ENCODE measurements at regions not wholly inside any gene's neighbourhood (a gene's known extent, or its start where the extent isn't known, plus 50 kb on each side); places are given as distances from the start of the nearest gene placed in this dataset.

DNA sequence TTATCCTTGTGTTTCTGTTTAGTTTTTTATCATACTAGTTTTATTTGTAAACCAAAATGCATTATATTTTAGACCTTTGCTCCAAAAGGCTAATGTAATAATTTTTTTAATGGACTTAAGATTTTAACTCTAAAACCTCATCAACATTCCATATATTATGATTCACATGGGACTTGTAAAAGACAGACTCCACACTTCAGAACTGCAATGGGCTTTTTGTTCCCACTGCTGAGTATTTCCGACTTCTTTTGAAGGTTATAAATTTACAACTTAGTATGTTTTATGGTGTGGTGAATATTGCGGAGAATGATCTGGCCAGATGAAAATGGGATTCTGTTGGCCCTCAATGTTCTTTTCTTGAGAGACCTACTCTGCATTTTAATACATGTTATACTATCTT, 678.5 kb downstream of the USP25 start:
- no peak overlapping the region for H3K9ac ChIP-seq (ENCODE audit: low read length)
- no peak overlapping the region for H3K4me3 ChIP-seq (ENCODE audit: low read length)
- H2AFZ ChIP-seq (ENCODE audit: low read depth, low read length) = no peak overlapping the region

DNA sequence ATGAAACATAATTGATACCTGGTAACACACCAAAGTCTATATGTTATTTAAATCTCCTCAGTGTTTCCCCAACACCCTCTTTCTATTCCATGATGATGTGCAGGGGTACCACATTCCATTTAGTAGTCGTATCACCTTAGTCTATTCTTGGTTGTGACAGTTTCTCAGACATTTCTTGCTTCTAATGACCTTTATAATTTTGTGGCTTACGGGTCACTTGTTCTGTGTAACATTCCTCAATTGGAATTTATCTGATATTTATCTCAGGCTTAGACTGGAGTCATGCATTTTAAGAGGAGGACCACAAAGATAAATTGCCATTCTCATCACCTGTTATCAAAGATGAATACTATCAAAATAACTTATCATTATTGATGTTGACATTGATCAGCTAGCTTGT, 679.6 kb downstream of the USP25 start:
- no peaks in the 10 kb centered on the region for H3K27me3 ChIP-seq (ENCODE audit: low read depth, low read length)
- no peak overlapping the region for H3K4me3 ChIP-seq (ENCODE audit: low read length)
- H3K9ac ChIP-seq (ENCODE audit: low read length) = no peak overlapping the region
- no peaks in the 10 kb centered on the region for H3K79me2 ChIP-seq (ENCODE audit: low read length)
- H3K4me1 ChIP-seq (ENCODE audit: low read length) = no peaks in the 10 kb centered on the region
- no peaks in the 10 kb centered on the region for H4K20me1 ChIP-seq (ENCODE audit: insufficient read depth, low read length)
- H3K36me3 ChIP-seq (replicated peaks; ENCODE audit: low read depth, low read length) = no peaks in the 10 kb centered on the region
- H3K4me2 ChIP-seq (ENCODE audit: low read length) = no peak overlapping the region
- H3K27ac ChIP-seq (ENCODE audit: low read length) = no peak overlapping the region
- no peak overlapping the region for H2AFZ ChIP-seq (ENCODE audit: low read depth, low read length)
- TF ChIP-seq, protein P1, sequence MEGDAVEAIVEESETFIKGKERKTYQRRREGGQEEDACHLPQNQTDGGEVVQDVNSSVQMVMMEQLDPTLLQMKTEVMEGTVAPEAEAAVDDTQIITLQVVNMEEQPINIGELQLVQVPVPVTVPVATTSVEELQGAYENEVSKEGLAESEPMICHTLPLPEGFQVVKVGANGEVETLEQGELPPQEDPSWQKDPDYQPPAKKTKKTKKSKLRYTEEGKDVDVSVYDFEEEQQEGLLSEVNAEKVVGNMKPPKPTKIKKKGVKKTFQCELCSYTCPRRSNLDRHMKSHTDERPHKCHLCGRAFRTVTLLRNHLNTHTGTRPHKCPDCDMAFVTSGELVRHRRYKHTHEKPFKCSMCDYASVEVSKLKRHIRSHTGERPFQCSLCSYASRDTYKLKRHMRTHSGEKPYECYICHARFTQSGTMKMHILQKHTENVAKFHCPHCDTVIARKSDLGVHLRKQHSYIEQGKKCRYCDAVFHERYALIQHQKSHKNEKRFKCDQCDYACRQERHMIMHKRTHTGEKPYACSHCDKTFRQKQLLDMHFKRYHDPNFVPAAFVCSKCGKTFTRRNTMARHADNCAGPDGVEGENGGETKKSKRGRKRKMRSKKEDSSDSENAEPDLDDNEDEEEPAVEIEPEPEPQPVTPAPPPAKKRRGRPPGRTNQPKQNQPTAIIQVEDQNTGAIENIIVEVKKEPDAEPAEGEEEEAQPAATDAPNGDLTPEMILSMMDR (IDR thresholded peaks at IDR 0.05; ENCODE audit: low read depth, low read length) = no peak
- TF ChIP-seq EZH2phosphoT487 (IDR thresholded peaks at IDR 0.05; ENCODE audit: low read depth) = no peak
- no peaks in the 10 kb centered on the region for H3K9me3 ChIP-seq (ENCODE audit: insufficient read depth, low read length)

More for the DNA sequence above, 678.5 kb downstream of the USP25 start:
- H3K79me2 ChIP-seq (ENCODE audit: low read length) = no peaks in the 10 kb centered on the region
- TF ChIP-seq, protein P1 (IDR thresholded peaks at IDR 0.05; ENCODE audit: low read depth, low read length) = no peak
- TF ChIP-seq EZH2phosphoT487 (IDR thresholded peaks at IDR 0.05; ENCODE audit: low read depth) = no peak
- H3K36me3 ChIP-seq (replicated peaks; ENCODE audit: low read depth, low read length) = no peaks in the 10 kb centered on the region
- no peak overlapping the region for H3K4me2 ChIP-seq (ENCODE audit: low read length)
- H3K4me1 ChIP-seq (ENCODE audit: low read length) = no peaks in the 10 kb centered on the region
- H3K27me3 ChIP-seq (ENCODE audit: low read depth, low read length) = no peaks in the 10 kb centered on the region
- H3K9me3 ChIP-seq (ENCODE audit: insufficient read depth, low read length) = no peaks in the 10 kb centered on the region
- no peak overlapping the region for H3K27ac ChIP-seq (ENCODE audit: low read length)
- no peaks in the 10 kb centered on the region for H4K20me1 ChIP-seq (ENCODE audit: insufficient read depth, low read length)

DNA sequence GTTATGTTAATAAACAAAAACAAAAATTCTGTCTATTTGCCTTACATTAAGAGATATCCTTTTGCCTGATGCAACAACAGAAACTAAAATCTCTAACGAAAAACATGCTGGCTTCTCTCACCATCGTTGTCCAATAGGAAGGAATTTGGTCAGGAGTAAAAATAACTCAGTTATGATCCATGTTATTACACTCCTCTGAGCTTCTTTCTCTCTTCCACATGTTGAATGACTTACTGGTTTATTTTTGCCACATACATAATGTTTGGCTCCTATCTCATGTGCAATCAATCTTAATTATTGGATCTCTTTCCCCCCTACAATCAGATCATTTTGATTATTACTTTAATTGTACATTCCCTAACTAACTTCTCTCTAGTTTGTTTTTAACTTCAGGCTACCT, 688.4 kb downstream of the USP25 start:
- Histone ChIP-seq H3K4me3 (ENCODE audit: low read length) (no peak overlapping the region), H3K27ac (ENCODE audit: low read length) (no peak overlapping the region), H3K4me2 (ENCODE audit: low read length) (no peak overlapping the region), H3K36me3 (replicated peaks; ENCODE audit: low read depth, low read length) (no peaks in the 10 kb centered on the region), H3K79me2 (ENCODE audit: low read length) (no peaks in the 10 kb centered on the region), H3K27me3 (ENCODE audit: low read depth, low read length) (no peaks in the 10 kb centered on the region), H3K4me1 (ENCODE audit: low read length) (no peaks in the 10 kb centered on the region), H3K9ac (ENCODE audit: low read length) (no peak overlapping the region), H4K20me1 (ENCODE audit: insufficient read depth, low read length) (no peaks in the 10 kb centered on the region), H3K9me3 (ENCODE audit: insufficient read depth, low read length) (no peaks in the 10 kb centered on the region), H2AFZ (ENCODE audit: low read depth, low read length) (no peak overlapping the region)
- TF ChIP-seq, protein P1 (IDR thresholded peaks at IDR 0.05; ENCODE audit: low read depth, low read length) = no peak
- TF ChIP-seq EZH2phosphoT487 (IDR thresholded peaks at IDR 0.05; ENCODE audit: low read depth) = no peak

DNA sequence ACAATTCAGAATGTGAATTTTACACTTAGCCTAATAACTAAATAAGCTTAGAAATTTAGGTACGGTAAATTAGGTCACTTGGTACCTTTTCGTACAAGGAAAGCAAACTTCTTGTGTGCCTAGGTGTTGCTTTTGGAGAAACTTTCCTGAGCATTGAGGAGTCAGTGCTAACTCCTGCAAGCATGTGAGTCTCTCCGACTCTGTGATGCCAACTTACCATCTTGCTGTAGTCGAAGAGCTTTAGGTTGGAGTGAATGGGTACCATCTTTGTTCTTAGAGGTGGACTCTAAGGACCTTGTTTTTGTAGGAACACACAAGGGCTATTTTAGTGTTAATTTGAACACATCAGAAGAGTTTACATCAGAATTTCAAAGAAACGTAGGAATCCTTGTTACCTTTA, 688.9 kb downstream of the USP25 start:
- Histone ChIP-seq H3K9ac (ENCODE audit: low read length) (no peak overlapping the region), H3K4me2 (ENCODE audit: low read length) (no peak overlapping the region), H3K27ac (ENCODE audit: low read length) (no peak overlapping the region), H3K4me3 (ENCODE audit: low read length) (no peak overlapping the region), H3K79me2 (ENCODE audit: low read length) (no peaks in the 10 kb centered on the region), H2AFZ (ENCODE audit: low read depth, low read length) (no peak overlapping the region), H3K36me3 (replicated peaks; ENCODE audit: low read depth, low read length) (no peaks in the 10 kb centered on the region), H3K9me3 (ENCODE audit: insufficient read depth, low read length) (no peaks in the 10 kb centered on the region), H3K27me3 (ENCODE audit: low read depth, low read length) (no peaks in the 10 kb centered on the region), H3K4me1 (ENCODE audit: low read length) (no peaks in the 10 kb centered on the region), H4K20me1 (ENCODE audit: insufficient read depth, low read length) (no peaks in the 10 kb centered on the region)
- TF ChIP-seq EZH2phosphoT487 (IDR thresholded peaks at IDR 0.05; ENCODE audit: low read depth) = no peak
- TF ChIP-seq, protein P1 (IDR thresholded peaks at IDR 0.05; ENCODE audit: low read depth, low read length) = no peak
